HCT116 (cell line): ENCODE measurements at regions not wholly inside any gene's neighbourhood (a gene's known extent, or its start where the extent isn't known, plus 50 kb on each side); places are given as distances from the start of the nearest gene placed in this dataset.

Source experiments
- ATAC-seq: fragments of 200-7000 bp; cut with Tn5 transposase; 2 replicates; pipeline ENCODE4 v1.9.1; 2020; ENCODE audit warnings: mild to moderate bottlenecking, moderate library complexity
- BruUV-seq: library from RNA; stranded (reverse); fragments of 400-500 nt; replicated peaks from 2 replicates; lab custom pipeline; 2021; lab: Mats Ljungman, UMichigan
- CTCF ChIA-PET: fragments of 300-600 bp; sonication (Branson Sonifier 250); formaldehyde crosslinking; loops from one replicate; lab custom pipeline; 2021; ENCODE audit warnings: antibody characterized with exemption; lab: Charles Lee
- POLR2A ChIA-PET: fragments of 300-600, 350-600 bp; sonication (Branson Sonifier 250); formaldehyde crosslinking; loops from one replicate; lab custom pipeline; 2021; ENCODE audit warnings: antibody characterized with exemption; lab: Charles Lee
- RAD21 ChIA-PET, 2 experiments: fragments of 300-600 bp; sonication (Branson Sonifier 250); formaldehyde crosslinking; loops; one replicate each; lab custom pipeline; 2023; ENCODE audit warnings: low total read pairs in 2 of 2; ENCODE audit not compliant: uncharacterized antibody in 2 of 2, unreplicated experiment in 2 of 2, low non-redundant PET in 1 of 2; lab: Charles Lee
- DNase-seq: peaks from one replicate; pipeline ENCODE4 v3.0.0-alpha.2; 2010; ENCODE audit warnings: low read depth, low spot score
- H2AFZ ChIP-seq: fragments of 200-600 bp; shearing (Covaris generic), sonication (generic); 2 replicates; pipeline ENCODE4 v1.6.1; 2017; ENCODE audit warnings: low read depth, mixed run types, mixed read lengths, antibody characterized with exemption, low read length; ENCODE audit not compliant: poor library complexity, severe bottlenecking
- H3K27ac ChIP-seq: 2 replicates; pipeline ENCODE4 v1.5.1; 2012; ENCODE audit warnings: low read depth, low read length
- H3K27me3 ChIP-seq: fragments of 200-600 bp; sonication (generic); 2 replicates; pipeline ENCODE4 v1.6.1; 2016; ENCODE audit warnings: mixed run types, low read length, mixed read lengths; ENCODE audit not compliant: insufficient read depth
- H3K36me3 ChIP-seq, 2 experiments: fragments of 200-500 bp in 1 of 2; fragments of 200-600 bp in 1 of 2; sonication (Bioruptor generic) in 1 of 2; sonication (generic) in 1 of 2; 2 replicates each; pipeline versions ENCODE4 v1.5.1 to v1.6.1; 2014 to 2016; ENCODE audit warnings: low read length in 2 of 2, inconsistent platforms in 1 of 2, mixed read lengths in 1 of 2, mixed run types in 1 of 2; ENCODE audit not compliant: insufficient read depth in 2 of 2, control insufficient read depth in 1 of 2
- H3K4me1 ChIP-seq, 2 experiments: fragments of 200-600 bp in 1 of 2; sonication (generic) in 1 of 2; 2 replicates each; pipeline versions ENCODE4 v1.5.1 to v1.6.1; 2012 to 2017; ENCODE audit warnings: low read length in 2 of 2, inconsistent platforms in 1 of 2, mild to moderate bottlenecking in 1 of 2, mixed read lengths in 1 of 2, mixed run types in 1 of 2, moderate library complexity in 1 of 2; ENCODE audit not compliant: insufficient read depth in 2 of 2, control insufficient read depth in 1 of 2
- H3K4me2 ChIP-seq: fragments of 200-600 bp; sonication (generic); 2 replicates; pipeline ENCODE4 v1.6.1; 2017; ENCODE audit warnings: mixed run types, low read length, mixed read lengths
- H3K4me3 ChIP-seq, 2 experiments: fragments of 200-600 bp in 1 of 2; sonication (generic) in 1 of 2; replicated peaks in 1 of 2; 2 replicates each; pipeline ENCODE4 v1.5.1; 2011 to 2016; ENCODE audit warnings: low read length in 2 of 2, control low read depth in 1 of 2, low read depth in 1 of 2, mild to moderate bottlenecking in 1 of 2, mixed read lengths in 1 of 2, mixed run types in 1 of 2
- H3K79me2 ChIP-seq: fragments of 200-600 bp; sonication (generic); 2 replicates; pipeline ENCODE4 v1.6.1; 2017; ENCODE audit warnings: mild to moderate bottlenecking, mixed run types, low read length, moderate library complexity, mixed read lengths; ENCODE audit not compliant: insufficient read depth
- H3K9ac ChIP-seq: fragments of 200-600 bp; sonication (generic); 2 replicates; pipeline ENCODE4 v1.6.1; 2016; ENCODE audit warnings: low read length, mixed read lengths
- H3K9me2 ChIP-seq: fragments of 200-600 bp; sonication (generic), shearing (Covaris generic); 2 replicates; pipeline ENCODE4 v1.6.1; 2017; ENCODE audit warnings: mixed run types, mild to moderate bottlenecking, moderate library complexity; ENCODE audit not compliant: insufficient read depth
- H3K9me3 ChIP-seq, 2 experiments: fragments of 200-500 bp in 1 of 2; fragments of 200-600 bp in 1 of 2; sonication (Bioruptor generic) in 1 of 2; sonication (generic) in 1 of 2; 2 replicates each; pipeline ENCODE4 v1.6.1; 2014 to 2017; ENCODE audit warnings: low read length in 2 of 2, mixed read lengths in 2 of 2, inconsistent platforms in 1 of 2, low read depth in 1 of 2, mild to moderate bottlenecking in 1 of 2, mixed run types in 1 of 2, moderate library complexity in 1 of 2; ENCODE audit not compliant: control insufficient read depth in 1 of 2, insufficient read depth in 1 of 2
- H4K20me1 ChIP-seq: fragments of 200-600 bp; sonication (generic), shearing (Covaris generic); 2 replicates; pipeline ENCODE4 v1.6.1; 2017; ENCODE audit warnings: mixed run types, mild to moderate bottlenecking, moderate library complexity; ENCODE audit not compliant: insufficient read depth
- ATF3 ChIP-seq: IDR thresholded peaks from 2 replicates; pipeline ENCODE4 v1.6.1; 2012
- CBX3 ChIP-seq: IDR thresholded peaks from 2 replicates; pipeline ENCODE4 v1.6.1; 2012; ENCODE audit warnings: low read depth
- CEBPB ChIP-seq: IDR thresholded peaks from 2 replicates; pipeline ENCODE4 v1.6.1; 2012; ENCODE audit warnings: low read depth
- ELF1 ChIP-seq: IDR thresholded peaks from 2 replicates; pipeline ENCODE4 v1.6.1; 2012; ENCODE audit warnings: low read depth, borderline replicate concordance
- EZH2 ChIP-seq: fragments of 200-600 bp; sonication (generic); IDR thresholded peaks from 2 replicates; pipeline ENCODE4 v1.6.1; 2017; ENCODE audit warnings: antibody characterized with exemption, mixed run types
- EZH2phosphoT487 ChIP-seq: fragments of 200-600 bp; IDR thresholded peaks from 2 replicates; pipeline ENCODE4 v1.6.1; 2018; ENCODE audit warnings: antibody characterized with exemption, borderline replicate concordance
- FOSL1 ChIP-seq: IDR thresholded peaks from 2 replicates; pipeline ENCODE4 v1.6.1; 2012; ENCODE audit warnings: low read depth
- JUND ChIP-seq: IDR thresholded peaks from 2 replicates; pipeline ENCODE4 v1.6.1; 2012
- MAX ChIP-seq: IDR thresholded peaks from 2 replicates; pipeline ENCODE4 v1.6.1; 2012
- POLR2A ChIP-seq: IDR thresholded peaks from 2 replicates; pipeline ENCODE4 v1.7.0; 2011; ENCODE audit warnings: borderline replicate concordance; ENCODE audit not compliant: insufficient read depth, insufficient read length; ENCODE audit errors: extremely low read depth
- REST ChIP-seq: IDR thresholded peaks from 2 replicates; pipeline ENCODE4 v1.6.1; 2012; ENCODE audit warnings: low read depth
- SIN3A ChIP-seq: IDR thresholded peaks from 2 replicates; pipeline ENCODE4 v1.6.1; 2012; ENCODE audit warnings: low read depth
- TCF7L2 ChIP-seq: IDR thresholded peaks from 2 replicates; pipeline ENCODE4 v1.7.0; 2011; ENCODE audit warnings: borderline replicate concordance, inconsistent platforms; ENCODE audit not compliant: insufficient read depth, insufficient read length; ENCODE audit errors: extremely low read depth
- YY1 ChIP-seq: IDR thresholded peaks from 2 replicates; pipeline ENCODE4 v1.6.1; 2011; ENCODE audit warnings: low read length, low read depth, moderate library complexity, mild to moderate bottlenecking; ENCODE audit not compliant: insufficient replicate concordance; ENCODE audit errors: extremely low read depth
- ZFX ChIP-seq: fragments of 450-650 bp; IDR thresholded peaks from 2 replicates; pipeline ENCODE4 v1.6.1; 2017
- ZNF274 ChIP-seq: fragments of 200-500 bp; sonication (Bioruptor generic); IDR thresholded peaks from 2 replicates; pipeline ENCODE4 v1.6.1; 2014; ENCODE audit warnings: mild to moderate bottlenecking, low read depth, low read length, inconsistent platforms
- intact Hi-C: fragments of 100-400 bp; cut with micrococcal nuclease; formaldehyde crosslinking; loops from 2 replicates; pipeline ENCODE4 v1.10.0; 2022

GRCh38 chr20:53888951-53889350 is 181.4 kb downstream of the BCAS1 start:
- Histone ChIP-seq H3K36me3 (no peaks in the 10 kb centered on the region), H3K9me2 (no peaks in the 10 kb centered on the region), H3K4me1 (peaks cover 0 to 29% of the 10 kb centered on the region in 2 experiments; a peak in 2 of 4 replicates), H3K9ac (no peak overlapping the region), H3K9me3 (no peaks in the 10 kb centered on the region), H3K27ac (no peak overlapping the region), H3K4me2 (no peak overlapping the region), H3K27me3 (no peaks in the 10 kb centered on the region), H2AFZ (no peak overlapping the region), H3K79me2 (no peaks in the 10 kb centered on the region), H4K20me1 (no peaks in the 10 kb centered on the region), H3K4me3 (no peak overlapping the region)
- CTCF ChIA-PET, result no interaction called here
- no peak for DNase-seq
- POLR2A ChIA-PET, result no interaction called here
- no TSS peak for BruUV-seq
- intact Hi-C loops, result no loop called here
- TF ChIP-seq REST (no peak), FOSL1 (no peak), ELF1 (no peak), EZH2 (no peak), EZH2phosphoT487 (no peak), JUND (no peak), TCF7L2 (no peak), CBX3 (no peak), MAX (no peak), SIN3A (no peak), YY1 (no peak), ZFX (no peak), ZNF274 (no peak), POLR2A (no peak), CEBPB (no peak), ATF3 (no peak)
- RAD21 ChIA-PET, result no interaction called here
- ATAC-seq, result no peak
